ENCODE measurements at regions not wholly inside any gene's neighbourhood (a gene's known extent, or its start where the extent isn't known, plus 50 kb on each side); places are given as distances from the start of the nearest gene placed in this dataset.

DNA sequence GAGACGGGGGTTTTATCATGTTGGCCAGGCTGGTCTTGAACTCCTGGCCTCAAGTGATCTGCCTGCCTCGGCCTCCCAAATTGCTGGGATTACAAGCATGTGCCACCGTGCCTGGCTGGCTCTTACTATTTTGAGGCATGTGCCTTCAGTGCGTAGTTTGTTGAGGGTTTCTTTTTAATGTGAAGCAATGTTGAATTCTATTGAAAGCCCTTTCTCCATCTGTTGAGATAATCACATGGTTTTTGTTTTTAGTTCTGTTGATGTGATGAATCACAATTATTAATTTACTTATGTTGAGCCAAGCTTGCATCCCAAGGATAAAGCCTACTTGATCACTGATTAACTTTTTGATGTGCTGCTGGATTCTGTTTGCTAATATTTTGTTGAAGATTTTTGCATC is 290.9 kb downstream of the KCNRG start:
- no peak for TF ChIP-seq POLR2A (IDR thresholded peaks at IDR 0.05)
- no peak for TF ChIP-seq POLR2AphosphoS5 (IDR thresholded peaks at IDR 0.05; ENCODE audit: insufficient read depth in 1 of 2, low read depth in 1 of 2)
- TF ChIP-seq CTCF (IDR thresholded peaks at IDR 0.05), result no peak
- Histone ChIP-seq H3K9me3 (no peaks in the 10 kb centered on the region), H3K27me3 (no peaks in the 10 kb centered on the region), H3K36me3 (no peaks in the 10 kb centered on the region), H3K4me3 (no peak overlapping the region), H3K27ac (no peak overlapping the region), H3K4me1 (no peaks in the 10 kb centered on the region)
- intact Hi-C loops (cut with DNase I), result no loop called here
- no peak for DNase-seq (ENCODE audit: extremely low spot score in 2 of 2)

DNA sequence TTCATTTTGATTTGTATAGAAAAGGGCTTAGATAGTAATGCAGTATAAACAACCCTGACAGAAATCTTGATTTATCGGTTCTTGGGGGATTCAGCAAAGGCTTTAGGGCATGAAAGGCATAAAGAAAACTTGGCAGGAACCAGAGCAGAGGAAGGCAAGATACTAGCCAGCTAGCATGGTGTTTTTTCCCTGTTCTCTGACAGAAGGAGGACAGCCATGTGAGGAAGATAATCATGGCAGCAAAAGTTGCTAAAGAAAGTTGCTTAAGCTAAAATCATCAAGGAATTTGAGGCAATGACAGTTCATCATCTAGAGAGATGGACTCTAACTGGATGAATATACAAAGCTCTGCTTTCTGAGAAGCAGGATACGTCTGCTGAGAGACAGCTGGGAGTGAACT is 294.1 kb downstream of the KCNRG start:
- TF ChIP-seq POLR2A (IDR thresholded peaks at IDR 0.05), result no peak
- TF ChIP-seq POLR2AphosphoS5 (IDR thresholded peaks at IDR 0.05; ENCODE audit: insufficient read depth in 1 of 2, low read depth in 1 of 2), result no peak
- no peak for TF ChIP-seq CTCF (IDR thresholded peaks at IDR 0.05)
- no peak for DNase-seq (ENCODE audit: extremely low spot score in 2 of 2)
- intact Hi-C loops (cut with DNase I), result no loop called here
- H3K9me3 ChIP-seq, result no peaks in the 10 kb centered on the region
- H3K4me3 ChIP-seq, result no peak overlapping the region
- H3K27ac ChIP-seq, result no peak overlapping the region
- H3K36me3 ChIP-seq, result no peaks in the 10 kb centered on the region
- no peaks in the 10 kb centered on the region for H3K27me3 ChIP-seq
- H3K4me1 ChIP-seq, result no peaks in the 10 kb centered on the region

- no peak for TF ChIP-seq CTCF (IDR thresholded peaks at IDR 0.05)
- no peak overlapping the region for H3K27ac ChIP-seq
- no peak overlapping the region for H3K4me3 ChIP-seq
- no peaks in the 10 kb centered on the region for H3K27me3 ChIP-seq
- no peaks in the 10 kb centered on the region for H3K36me3 ChIP-seq
- no peak for DNase-seq (ENCODE audit: extremely low spot score in 2 of 2)
- H3K9me3 ChIP-seq, result no peaks in the 10 kb centered on the region
- no peaks in the 10 kb centered on the region for H3K4me1 ChIP-seq
- intact Hi-C loops (cut with DNase I), result no loop called here
Measured at GRCh38 chr13:50309882-50310594, 294.8 kb downstream of the KCNRG start.

GRCh38 chr13:50310734-50311133 is 295.5 kb downstream of the KCNRG start:
- H3K36me3 ChIP-seq, result no peaks in the 10 kb centered on the region
- H3K27ac ChIP-seq, result no peak overlapping the region
- intact Hi-C loops (cut with DNase I), result no loop called here
- H3K27me3 ChIP-seq, result no peaks in the 10 kb centered on the region
- no peak for DNase-seq (ENCODE audit: extremely low spot score in 2 of 2)
- TF ChIP-seq POLR2A (IDR thresholded peaks at IDR 0.05), result no peak
- TF ChIP-seq CTCF (IDR thresholded peaks at IDR 0.05), result no peak
- TF ChIP-seq POLR2AphosphoS5 (IDR thresholded peaks at IDR 0.05; ENCODE audit: insufficient read depth in 1 of 2, low read depth in 1 of 2), result no peak
- no peak overlapping the region for H3K4me3 ChIP-seq
- H3K4me1 ChIP-seq, result no peaks in the 10 kb centered on the region
- no peaks in the 10 kb centered on the region for H3K9me3 ChIP-seq

GRCh38 chr13:50318887-50319286 is 303.6 kb downstream of the KCNRG start:
- Histone ChIP-seq H3K27me3 (no peaks in the 10 kb centered on the region), H3K27ac (no peak overlapping the region), H3K4me1 (peaks cover 8% of the 10 kb centered on the region), H3K9me3 (no peaks in the 10 kb centered on the region), H3K36me3 (no peaks in the 10 kb centered on the region), H3K4me3 (no peak overlapping the region)
- TF ChIP-seq CTCF (IDR thresholded peaks at IDR 0.05) (no peak), POLR2A (IDR thresholded peaks at IDR 0.05) (no peak), POLR2AphosphoS5 (IDR thresholded peaks at IDR 0.05; ENCODE audit: insufficient read depth in 1 of 2, low read depth in 1 of 2) (no peak)
- DNase-seq (ENCODE audit: extremely low spot score in 2 of 2), result no peak
- intact Hi-C loops (cut with DNase I), result no loop called here

Measured in vagina (tissue), 2 donors.